HG03354 (cell line): ENCODE measurements at regions not wholly inside any gene's neighbourhood (a gene's known extent, or its start where the extent isn't known, plus 50 kb on each side); places are given as distances from the start of the nearest gene placed in this dataset.
"Not testable (repeated sequence)": the region's sequence is repeated elsewhere in the genome, so short reads cannot be mapped to it uniquely, and the experiment has no call there.

Source experiments
- ATAC-seq: cut with Tn5 transposase; IDR thresholded peaks from one replicate; pipeline ENCODE4 v1.9.1; 2021; ENCODE audit warnings: mild to moderate bottlenecking; ENCODE audit not compliant: unreplicated experiment, poor library complexity, severe bottlenecking

DNA sequence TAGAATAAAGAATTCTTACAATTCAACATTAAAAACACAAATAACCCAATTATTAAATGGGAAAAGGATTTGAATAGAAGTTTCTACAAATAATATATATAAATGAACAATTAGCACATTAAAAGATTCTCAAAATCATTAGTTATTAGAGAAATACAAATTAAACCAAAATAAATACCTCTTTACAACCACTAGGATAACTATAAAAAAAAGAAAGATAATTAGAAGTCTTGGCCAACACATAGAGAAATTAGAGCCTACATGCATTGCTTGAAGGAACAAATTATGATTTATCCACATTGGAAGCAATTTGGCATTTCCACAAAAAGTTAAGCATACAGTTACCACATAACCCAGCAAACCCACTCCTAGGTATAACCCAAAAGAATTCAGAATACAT lies 502.3 kb upstream of the UBE2E2 start:
- ATAC-seq, result no peak

DNA sequence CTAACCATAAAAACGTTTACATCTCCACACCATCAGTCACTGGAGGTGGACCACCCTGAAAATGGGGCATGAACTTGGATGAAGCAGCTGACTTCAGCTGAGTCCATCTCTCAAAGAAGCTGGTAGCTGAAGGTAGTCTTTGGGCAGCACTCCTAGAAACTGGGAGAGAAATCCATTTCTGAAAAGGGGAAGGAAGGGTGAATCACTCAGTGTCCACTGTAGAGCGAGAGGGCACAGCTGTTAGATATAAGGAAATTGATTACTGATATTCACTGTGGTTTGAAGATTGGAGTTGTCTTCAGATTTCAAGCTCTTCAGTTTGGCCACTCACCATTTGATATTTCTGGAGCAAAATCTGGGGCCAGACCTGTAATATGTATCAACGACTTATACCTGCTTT lies 499.0 kb upstream of the UBE2E2 start:
- ATAC-seq, result no peak

DNA sequence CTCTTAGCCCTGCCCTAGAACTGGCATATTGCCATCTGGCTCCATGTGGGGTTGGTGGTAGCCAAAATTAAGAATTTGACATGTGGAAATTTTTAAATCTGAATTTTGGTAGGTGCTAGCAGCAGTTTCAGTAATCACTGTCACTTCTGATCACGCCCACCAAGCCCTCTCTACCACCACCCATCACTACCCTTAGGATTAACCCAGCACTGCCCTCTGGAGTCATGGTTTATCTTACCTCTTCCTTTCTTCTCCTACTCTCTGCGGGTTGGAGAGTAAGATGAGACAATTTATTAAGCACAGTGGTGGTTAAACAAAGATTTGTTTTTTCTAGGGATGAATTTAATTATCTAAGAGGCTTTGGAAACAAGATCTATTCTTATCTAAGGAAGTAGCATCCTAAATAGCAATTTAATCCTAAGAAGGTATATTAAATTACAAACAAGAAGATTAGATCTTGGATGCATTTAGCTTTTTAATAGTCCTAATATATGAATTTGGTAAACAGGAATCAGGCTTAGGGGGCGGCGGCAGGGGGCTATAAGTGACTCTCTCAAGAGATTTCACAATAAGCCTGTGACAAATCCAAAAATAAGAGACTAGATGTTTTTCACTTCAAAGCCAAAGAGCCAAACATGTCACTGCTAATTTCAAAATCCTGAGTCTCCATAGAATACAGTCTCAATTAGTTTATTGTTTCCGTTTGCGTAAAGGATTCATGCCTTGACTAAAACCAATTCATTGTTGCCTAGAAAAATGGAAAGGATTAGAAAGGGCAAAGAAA lies 498.4 kb upstream of the UBE2E2 start:
- no peak for ATAC-seq

DNA sequence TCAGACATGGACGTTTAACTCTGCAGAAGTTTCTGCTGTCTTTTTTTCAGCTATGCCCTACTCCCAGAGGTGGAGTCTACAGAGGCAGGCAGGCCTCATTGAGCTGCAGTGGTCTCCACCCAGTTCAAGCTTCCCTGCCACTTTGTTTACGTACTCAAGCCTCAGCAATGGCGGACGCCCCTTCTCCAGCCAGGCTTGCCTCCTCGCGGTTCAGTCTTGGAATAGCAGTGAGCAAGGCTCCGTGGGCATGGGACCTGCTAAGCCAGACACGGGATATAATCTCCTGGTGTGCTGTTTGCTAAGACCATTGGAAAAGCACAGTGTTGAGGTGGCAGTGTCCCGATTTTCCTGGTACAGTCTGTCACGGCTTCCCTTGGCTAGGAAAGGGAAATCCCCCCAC lies 496.2 kb upstream of the UBE2E2 start:
- ATAC-seq, result not testable (repeated sequence)

DNA sequence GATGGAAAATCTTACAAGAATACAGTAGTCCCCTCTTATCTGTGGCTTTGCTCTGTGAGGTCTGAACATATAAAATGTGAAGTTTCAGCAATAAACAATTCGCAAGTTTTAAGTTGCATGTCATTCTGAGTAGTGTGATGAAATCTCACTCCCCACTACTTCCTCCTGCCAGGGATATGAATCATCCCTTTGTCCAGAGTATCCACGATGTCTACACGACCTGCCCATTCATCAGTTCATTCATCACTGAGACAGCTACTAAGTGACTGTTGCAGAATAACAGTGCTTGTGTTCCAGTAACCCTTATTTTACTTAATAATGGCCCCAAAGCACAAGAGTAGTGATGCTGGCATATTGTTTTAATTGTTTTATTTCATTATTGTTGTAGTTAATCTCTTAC lies 489.2 kb upstream of the UBE2E2 start:
- no peak for ATAC-seq

DNA sequence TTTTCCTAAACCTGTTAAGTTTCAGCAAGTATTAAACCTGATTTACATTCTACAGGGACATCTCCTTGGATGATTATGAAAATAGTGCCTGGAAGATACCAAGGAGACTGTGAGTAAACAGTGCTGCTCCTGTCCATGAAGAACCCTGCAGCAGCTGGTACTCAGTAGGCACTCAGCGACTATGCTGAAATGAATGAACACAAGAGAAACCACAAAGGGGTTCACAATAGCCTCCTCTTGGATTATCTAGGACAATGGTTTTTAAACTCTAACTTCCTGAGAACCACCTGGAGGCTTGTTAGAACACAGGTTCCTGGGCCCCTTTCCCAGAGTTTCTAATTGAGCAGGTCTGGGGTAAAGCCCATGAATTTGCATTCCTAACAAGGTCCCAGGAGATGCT lies 488.4 kb upstream of the UBE2E2 start:
- ATAC-seq, result no peak

DNA sequence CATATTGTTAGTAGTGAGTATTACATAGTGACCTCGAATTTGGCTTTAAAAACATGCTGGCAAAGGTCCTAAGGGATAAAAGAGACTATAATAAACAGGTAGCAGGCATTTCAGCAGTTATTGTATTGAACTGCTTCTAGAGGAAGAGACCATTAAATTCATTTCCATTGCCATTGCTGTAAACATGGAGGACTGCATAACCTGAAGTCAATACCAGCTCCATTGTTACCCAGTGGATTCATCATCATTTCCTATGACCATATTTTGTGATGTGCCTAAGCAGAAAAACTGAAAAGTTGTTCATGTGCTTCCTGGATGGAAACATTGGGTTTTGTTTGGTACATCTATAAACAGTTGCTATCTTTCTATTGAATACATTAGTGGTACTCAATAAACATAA lies 482.5 kb upstream of the UBE2E2 start:
- no peak for ATAC-seq

DNA sequence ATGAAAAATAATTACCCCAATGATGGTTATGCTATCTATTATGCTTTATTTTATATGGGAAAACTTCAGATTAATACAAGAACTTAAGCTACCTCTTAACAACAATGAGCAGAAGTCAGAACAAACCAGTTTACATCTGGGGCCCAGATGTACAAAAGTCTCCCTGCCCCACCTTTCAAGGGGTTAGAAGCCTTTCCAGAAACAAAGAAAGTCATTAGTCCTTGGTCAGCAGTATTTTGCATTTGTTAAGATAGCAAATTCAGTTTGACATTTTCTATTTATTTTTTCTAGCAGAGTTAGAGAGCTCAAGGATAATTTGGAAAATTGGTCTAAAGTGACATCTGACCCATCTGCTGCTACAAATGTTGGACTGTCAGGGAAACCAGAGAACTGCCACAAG lies 478.7 kb upstream of the UBE2E2 start:
- ATAC-seq, result no peak

DNA sequence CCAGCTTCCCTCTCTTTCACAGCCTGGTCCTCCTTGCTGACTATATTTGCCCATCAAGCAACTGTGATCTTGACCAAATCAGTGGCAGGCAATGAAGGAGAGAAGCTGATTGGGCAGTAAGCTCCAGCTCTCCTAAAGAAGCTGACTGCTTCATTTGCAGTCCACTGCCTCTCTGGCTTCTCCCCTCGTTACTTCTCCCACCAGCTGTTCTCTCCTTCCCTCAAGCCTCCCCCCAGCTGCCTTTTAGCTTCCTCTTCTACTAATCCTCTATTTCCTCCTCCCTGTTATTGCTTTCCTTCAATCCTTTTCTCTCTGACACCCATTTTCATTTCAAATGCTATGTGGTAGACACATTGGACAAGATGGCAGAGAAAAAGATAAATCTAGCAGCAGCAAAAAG lies 474.7 kb upstream of the UBE2E2 start:
- no peak for ATAC-seq

DNA sequence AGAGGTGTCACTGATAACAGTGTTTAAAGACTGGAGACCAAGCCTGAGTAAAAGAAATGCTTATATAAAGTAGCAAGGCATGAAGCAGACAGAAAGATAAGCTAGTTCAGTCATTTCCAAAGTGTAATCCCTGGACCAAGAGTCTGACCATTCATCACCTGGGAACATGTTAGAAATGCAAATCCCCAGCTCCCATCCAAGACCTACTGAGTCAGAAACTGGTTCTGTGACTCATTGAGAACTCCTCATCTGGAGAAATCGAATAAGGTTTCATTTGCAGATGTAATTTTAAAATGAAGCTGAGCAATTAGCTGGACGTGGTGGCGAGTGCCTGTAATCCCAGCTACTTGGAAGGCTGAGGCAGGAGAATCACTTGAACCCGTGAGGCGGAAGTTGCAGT lies 473.9 kb upstream of the UBE2E2 start:
- no peak for ATAC-seq

DNA sequence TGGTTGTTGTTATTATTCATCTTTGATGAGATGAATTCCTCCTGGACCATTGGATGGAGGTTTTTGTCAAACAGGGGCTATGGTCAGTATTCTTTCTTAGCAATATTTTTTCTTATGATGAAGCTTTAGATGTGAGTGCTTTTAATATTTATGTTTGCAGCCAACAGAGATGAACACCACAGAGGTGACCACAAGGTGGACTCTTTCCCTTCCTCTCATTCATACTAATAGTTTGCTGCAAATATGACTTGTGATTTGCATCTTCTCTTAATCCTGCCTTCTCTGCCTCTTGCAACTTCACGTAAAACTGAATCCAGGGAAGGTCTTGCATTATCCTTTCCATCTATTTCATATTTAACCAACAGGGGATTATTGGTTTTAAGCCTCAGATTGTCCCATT lies 473.1 kb upstream of the UBE2E2 start:
- ATAC-seq, result peak; percentile 56

DNA sequence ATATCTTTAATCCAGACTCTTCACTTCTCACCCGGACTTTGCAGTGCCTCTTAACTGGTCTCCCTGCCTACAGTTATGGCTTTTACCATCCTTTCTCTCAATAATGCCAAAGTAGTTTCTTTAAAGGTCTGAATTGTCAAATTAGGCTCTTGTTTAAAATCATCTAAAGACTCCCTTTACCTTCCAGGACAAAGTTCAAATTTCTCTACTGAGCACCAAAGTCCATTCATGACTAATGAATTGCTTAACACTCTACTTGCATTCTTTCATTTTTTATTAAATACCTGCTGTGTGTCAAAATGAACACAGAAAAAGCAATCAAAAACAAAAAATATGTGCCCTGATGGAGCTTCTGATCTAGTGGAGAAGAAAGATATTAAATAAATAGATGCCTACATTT lies 472.4 kb upstream of the UBE2E2 start:
- ATAC-seq, result no peak

DNA sequence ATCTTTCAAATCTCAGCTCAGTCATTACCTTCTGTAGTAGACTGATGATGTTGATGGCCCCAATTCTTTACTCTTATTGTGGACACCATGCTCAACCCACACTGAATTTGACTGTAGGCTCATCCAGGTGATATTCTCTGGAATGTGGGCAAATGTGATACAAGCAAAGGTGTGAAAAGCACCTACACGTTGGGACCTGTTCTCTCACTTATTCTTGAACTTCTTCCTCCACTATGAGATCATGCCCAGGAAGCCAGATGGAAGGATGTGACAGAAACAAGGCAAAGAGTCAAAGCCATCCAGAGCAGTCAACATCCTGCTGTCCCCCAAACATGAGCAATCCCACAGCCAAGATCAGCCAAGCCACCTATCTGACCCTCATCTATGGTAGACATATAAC lies 471.2 kb upstream of the UBE2E2 start:
- ATAC-seq, result no peak

DNA sequence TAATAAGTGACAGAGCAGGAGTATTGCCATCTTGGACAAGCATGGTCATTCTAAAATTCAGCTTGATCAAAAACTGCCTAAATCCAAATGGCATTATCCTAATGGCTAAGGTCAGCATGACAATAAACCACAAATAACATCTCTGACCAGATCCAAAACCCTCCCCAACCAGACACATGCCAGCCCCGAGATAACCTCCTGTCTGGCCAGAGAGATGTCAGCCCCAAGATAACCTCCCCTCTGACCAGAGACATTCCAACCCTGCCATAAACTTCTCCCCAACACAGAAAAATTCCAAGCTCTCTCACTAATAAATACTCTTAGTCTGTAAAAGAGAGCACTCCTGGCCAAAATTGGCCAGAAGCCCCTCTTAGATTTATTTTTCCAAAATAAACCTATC lies 470.5 kb upstream of the UBE2E2 start:
- no peak for ATAC-seq

DNA sequence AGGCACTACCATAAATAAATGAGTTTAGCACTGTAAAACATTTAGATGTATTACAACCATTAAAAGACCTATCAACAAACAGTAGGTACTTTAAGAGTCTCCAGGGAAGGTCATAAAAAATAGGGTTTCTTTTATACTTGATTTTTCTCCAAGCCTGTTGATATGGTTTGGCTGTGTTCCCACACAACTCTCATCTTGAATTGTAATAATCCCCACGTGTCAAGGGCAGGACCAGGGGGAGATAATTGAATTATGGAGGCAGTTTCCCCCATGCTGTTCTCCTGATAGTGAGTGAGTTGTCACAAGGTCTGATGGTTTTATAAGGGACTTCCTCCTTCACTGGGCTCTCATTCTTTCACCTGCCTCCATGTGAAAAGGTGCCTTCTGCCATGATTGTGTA lies 468.9 kb upstream of the UBE2E2 start:
- ATAC-seq, result no peak

DNA sequence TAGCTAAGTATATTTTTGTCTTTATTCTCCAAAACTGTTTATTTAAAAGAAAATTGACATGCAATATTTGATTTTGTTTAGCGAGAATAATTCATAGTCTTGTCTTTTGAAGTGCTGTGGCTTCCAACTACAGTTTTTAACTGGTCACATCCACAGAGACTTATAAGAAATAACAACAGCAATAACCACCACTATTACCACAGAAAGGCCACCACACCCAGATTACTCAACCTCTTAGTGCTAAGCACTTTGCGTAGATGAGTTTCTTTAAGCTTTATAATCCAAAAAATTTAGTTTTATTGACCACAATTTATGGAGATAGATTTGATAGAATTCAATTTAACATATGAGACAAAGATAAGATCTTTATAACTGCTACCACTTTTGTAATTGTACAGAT lies 468.4 kb upstream of the UBE2E2 start:
- no peak for ATAC-seq

DNA sequence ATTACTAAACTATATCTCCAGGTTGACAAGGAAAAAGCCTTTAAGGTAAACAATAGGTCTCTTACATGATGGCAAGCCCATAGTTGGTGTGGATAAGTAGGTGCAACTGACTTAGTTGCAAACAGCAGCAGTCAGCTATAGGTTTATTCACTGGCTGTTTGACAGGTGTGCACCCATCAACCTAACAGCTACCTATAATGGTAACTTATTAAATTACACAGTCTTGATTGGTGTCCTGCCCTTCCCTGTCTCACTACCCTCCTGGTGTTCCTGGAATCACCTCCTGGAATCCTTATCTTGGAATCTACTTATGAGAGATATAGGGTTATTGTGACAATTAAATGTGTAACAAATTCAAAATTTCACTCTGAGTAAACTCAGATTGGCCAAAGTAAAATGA lies 467.8 kb upstream of the UBE2E2 start:
- no peak for ATAC-seq

DNA sequence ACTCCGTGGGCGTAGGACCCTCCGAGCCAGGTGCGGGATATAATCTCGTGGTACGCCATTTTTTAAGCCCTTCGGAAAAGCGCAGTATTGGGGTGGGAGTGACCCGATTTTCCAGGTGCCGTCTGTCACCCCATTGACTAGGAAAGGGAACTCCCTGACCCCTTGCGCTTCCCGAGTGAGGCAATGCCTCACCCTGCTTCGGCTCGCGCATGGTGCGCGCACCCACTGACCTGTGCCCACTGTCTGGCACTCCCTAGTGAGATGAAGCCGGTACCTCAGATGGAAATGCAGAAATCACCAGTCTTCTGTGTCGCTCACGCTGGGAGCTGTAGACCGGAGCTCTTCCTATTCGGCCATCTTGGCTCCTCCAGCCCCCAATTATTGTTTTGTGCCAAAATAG lies 459.7 kb upstream of the UBE2E2 start:
- not testable (repeated sequence) for ATAC-seq

DNA sequence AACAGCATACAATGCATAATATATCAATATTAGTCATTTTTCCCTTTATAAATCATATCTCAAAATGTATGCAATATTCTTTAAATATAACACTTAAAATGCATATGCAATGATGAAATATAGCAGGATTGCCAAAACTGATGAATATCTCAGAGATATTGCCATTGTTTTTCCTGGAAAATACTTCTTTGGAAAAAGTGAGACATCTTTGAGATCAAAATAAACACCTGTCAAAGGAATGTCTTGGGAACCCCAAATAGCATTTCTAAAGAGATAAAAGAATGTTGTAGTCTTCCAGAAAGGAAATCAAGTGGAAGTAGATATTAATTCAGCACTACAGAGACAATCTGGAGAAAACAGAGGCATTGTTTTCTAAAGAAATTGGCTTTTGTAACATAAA lies 457.8 kb upstream of the UBE2E2 start:
- no peak for ATAC-seq

DNA sequence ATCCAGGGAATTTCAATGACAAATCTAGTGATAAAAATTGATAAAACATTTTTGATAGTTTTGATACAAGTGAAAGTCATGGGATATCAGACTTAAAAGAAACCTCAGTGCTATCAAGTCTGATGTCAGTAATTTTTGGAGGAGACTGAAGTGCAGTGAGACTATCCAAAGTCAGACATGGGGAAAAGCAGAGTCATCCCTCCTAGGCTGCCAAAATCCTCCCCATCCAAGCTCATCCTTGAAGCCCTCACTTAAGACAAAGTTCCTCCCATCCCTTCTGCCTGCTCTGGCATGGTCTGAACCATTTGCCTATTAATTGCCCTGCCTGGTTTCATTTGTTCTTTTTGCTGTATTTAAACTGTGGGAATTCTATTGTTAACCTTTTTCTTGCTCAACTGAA lies 456.9 kb upstream of the UBE2E2 start:
- ATAC-seq, result no peak

DNA sequence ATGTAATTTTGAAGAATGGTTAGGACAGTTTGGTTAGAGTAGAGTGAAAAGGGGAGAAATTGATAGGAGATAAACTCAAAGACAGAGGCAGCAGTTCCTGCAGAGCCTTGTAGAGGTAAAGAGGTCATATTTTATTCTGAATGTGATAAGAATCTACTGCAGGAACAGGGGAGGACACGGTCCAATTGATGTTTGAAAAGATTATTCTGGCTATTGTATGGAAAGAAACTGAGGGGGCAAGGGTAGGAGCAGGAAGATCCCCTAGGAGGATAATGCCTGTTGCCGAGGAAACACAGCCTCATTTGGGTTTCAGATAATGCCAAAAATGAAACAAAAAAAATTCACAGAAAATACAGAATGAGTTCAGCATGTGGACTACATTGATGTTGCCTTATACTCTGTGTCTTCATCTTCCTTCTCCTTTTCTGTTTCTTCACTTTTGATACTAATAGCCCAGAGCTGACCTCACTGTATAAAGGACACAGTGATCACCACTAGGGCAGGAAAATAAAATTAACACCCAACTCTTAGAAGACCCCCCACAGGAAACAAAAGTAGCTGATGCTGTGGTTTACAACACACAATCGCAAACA lies 454.6 kb upstream of the UBE2E2 start:
- no peak for ATAC-seq
